ENCODE measurements at regions not wholly inside any gene's neighbourhood (a gene's known extent, or its start where the extent isn't known, plus 50 kb on each side); places are given as distances from the start of the nearest gene placed in this dataset.

DNA sequence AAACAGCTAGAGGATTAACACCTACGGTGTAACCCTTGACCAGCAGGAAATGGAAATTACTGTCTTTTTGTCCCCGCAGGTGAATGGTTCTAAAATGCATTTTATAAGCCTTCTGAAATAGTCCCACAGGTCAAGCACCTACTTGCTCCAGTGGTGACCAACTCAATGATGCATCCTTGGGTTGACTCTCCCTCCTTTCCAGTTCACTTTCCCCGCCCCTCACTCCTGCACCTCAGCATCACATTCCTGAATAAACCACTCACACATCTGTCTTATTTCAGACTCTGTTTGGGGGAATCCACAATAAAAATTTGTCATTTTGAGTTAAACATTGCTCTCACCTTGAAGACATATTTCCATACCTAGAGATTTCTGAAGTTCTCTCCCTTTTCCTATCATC, 446.0 kb upstream of the TNP1 start:
- TF ChIP-seq CTCF (conservative IDR thresholded peaks at IDR 0.05 in 1 of 2, IDR thresholded peaks at IDR 0.05 in 1 of 2; ENCODE audit: extremely low read depth in 1 of 2, insufficient read depth in 1 of 2, low read depth in 1 of 2, low read length in 2 of 2) (no peak), EZH2 (IDR thresholded peaks at IDR 0.05; ENCODE audit: borderline replicate concordance, low read length) (no peak)
